ENCODE measurements at regions not wholly inside any gene's neighbourhood (a gene's known extent, or its start where the extent isn't known, plus 50 kb on each side); places are given as distances from the start of the nearest gene placed in this dataset.

- 38% methylated on average over 7 of the region's 7 CpGs for whole genome bisulfite sequencing (ENCODE audit: insufficient coverage, insufficient replicate concordance, low lambda C conversion rate, missing lambda C conversion rate)
- Histone ChIP-seq H3K79me2 (ENCODE audit: control insufficient read depth, insufficient read depth, low read length) (no peaks in the 10 kb centered on the region), H3K27ac (ENCODE audit: control insufficient read depth, insufficient read depth) (no peak overlapping the region), H3K27me3 (replicated peaks in 1 of 2; ENCODE audit: control insufficient read depth in 2 of 2, insufficient read depth in 2 of 2, low read length in 1 of 2) (no peaks in the 10 kb centered on the region), H3K36me3 (ENCODE audit: control insufficient read depth in 2 of 2, insufficient read depth in 2 of 2, low read length in 1 of 2) (no peaks in the 10 kb centered on the region), H3K9me3 (replicated peaks; ENCODE audit: control insufficient read depth, insufficient read depth, low read length) (no peaks in the 10 kb centered on the region), H3K9ac (ENCODE audit: control insufficient read depth, insufficient read depth, low read length) (no peak overlapping the region), H4K20me1 (ENCODE audit: control insufficient read depth, insufficient read depth) (no peaks in the 10 kb centered on the region), H3K4me3 (no peak overlapping the region), H3K4me2 (ENCODE audit: control insufficient read depth, insufficient read depth) (no peak overlapping the region), H2AFZ (ENCODE audit: control insufficient read depth, low read depth, low read length) (no peak overlapping the region), H3K4me1 (ENCODE audit: control insufficient read depth, insufficient read depth, low read length) (no peaks in the 10 kb centered on the region)
- BruUV-seq (replicated peaks), result no TSS peak
- CTCF ChIA-PET, result no interaction called here
- SMC1A ChIA-PET (ENCODE audit: uncharacterized antibody, unreplicated experiment), result no interaction called here
- ATAC-seq (no peak), FAIRE-seq (no peak), DNase-seq (ENCODE audit: low read depth, low spot score) (no peak)
- in situ Hi-C loops (cut with MboI), result no loop called here
- RAD21 ChIA-PET (ENCODE audit: unreplicated experiment), result no interaction called here
- POLR2A ChIA-PET, result no interaction called here
- no peak for TF ChIP-seq RB1 (IDR thresholded peaks at IDR 0.05; ENCODE audit: borderline replicate concordance)
- TF ChIP-seq BCL11A (IDR thresholded peaks at IDR 0.05; ENCODE audit: low read depth, low read length), result no peak
- intact Hi-C loops (cut with micrococcal nuclease; ENCODE audit: unreplicated experiment), result no loop called here
These were observed 68.3 kb downstream of the PJA1 start for GRCh38 chrX:69096963-69097362.

- Histone ChIP-seq H3K36me3 (ENCODE audit: control insufficient read depth in 2 of 2, insufficient read depth in 2 of 2, low read length in 1 of 2) (no peaks in the 10 kb centered on the region), H2AFZ (ENCODE audit: control insufficient read depth, low read depth, low read length) (no peak overlapping the region), H3K4me1 (ENCODE audit: control insufficient read depth, insufficient read depth, low read length) (no peaks in the 10 kb centered on the region), H3K4me3 (no peak overlapping the region), H3K4me2 (ENCODE audit: control insufficient read depth, insufficient read depth) (no peak overlapping the region), H3K9ac (ENCODE audit: control insufficient read depth, insufficient read depth, low read length) (no peak overlapping the region), H3K27ac (ENCODE audit: control insufficient read depth, insufficient read depth) (no peak overlapping the region), H3K27me3 (replicated peaks in 1 of 2; ENCODE audit: control insufficient read depth in 2 of 2, insufficient read depth in 2 of 2, low read length in 1 of 2) (no peaks in the 10 kb centered on the region), H3K79me2 (ENCODE audit: control insufficient read depth, insufficient read depth, low read length) (no peaks in the 10 kb centered on the region), H3K9me3 (replicated peaks; ENCODE audit: control insufficient read depth, insufficient read depth, low read length) (no peaks in the 10 kb centered on the region), H4K20me1 (ENCODE audit: control insufficient read depth, insufficient read depth) (no peaks in the 10 kb centered on the region)
- FAIRE-seq (no peak), ATAC-seq (no peak), DNase-seq (ENCODE audit: low read depth, low spot score) (no peak)
- ChIA-PET SMC1A (ENCODE audit: uncharacterized antibody, unreplicated experiment) (interaction anchor here (0.7 kb wide), 1 partner anchor 126 kb away, joined by 3 read pairs; no protein-coding TSS in a partner anchor), CTCF (interaction anchor here (0.7 to 1.9 kb wide), 3 partner anchors 10 to 296 kb away, joined by 3 to 4 read pairs (median 4); no protein-coding TSS in a partner anchor), POLR2A (interaction anchor here (0.5 kb wide), 1 partner anchor 125 kb away, joined by 5 read pairs; no protein-coding TSS in a partner anchor), RAD21 (ENCODE audit: unreplicated experiment) (no interaction called here)
- intact Hi-C loops (cut with micrococcal nuclease; ENCODE audit: unreplicated experiment) (loop anchor here (1.0 kb wide), 3 partner anchors 127 to 292 kb away; no protein-coding TSS in a partner anchor), in situ Hi-C loops (cut with MboI) (no loop called here)
- 0% methylated on average over 3 of the region's 3 CpGs for WGBS (ENCODE audit: insufficient coverage, insufficient replicate concordance, low lambda C conversion rate, missing lambda C conversion rate)
- BruUV-seq (replicated peaks), result no TSS peak
- TF ChIP-seq SMC3 (IDR thresholded peaks at IDR 0.05; ENCODE audit: borderline replicate concordance, low read length) (no peak), SPI1 (IDR thresholded peaks at IDR 0.05; ENCODE audit: borderline replicate concordance, insufficient read depth, low read depth, low read length) (no peak), ZBED1 (IDR thresholded peaks at IDR 0.05; ENCODE audit: borderline replicate concordance) (no peak), POU2F2 (IDR thresholded peaks at IDR 0.05; ENCODE audit: borderline replicate concordance, low read depth, low read length) (no peak), TAF1 (IDR thresholded peaks at IDR 0.05; ENCODE audit: borderline replicate concordance, low read depth, low read length) (no peak), NR2F1 (conservative IDR thresholded peaks at IDR 0.05) (no peak), CREM (IDR thresholded peaks at IDR 0.05; ENCODE audit: low read depth) (no peak), SMAD1 (IDR thresholded peaks at IDR 0.05; ENCODE audit: low read depth, partially characterized antibody) (no peak), BCL11A (IDR thresholded peaks at IDR 0.05; ENCODE audit: low read depth, low read length) (no peak), KDM1A (IDR thresholded peaks at IDR 0.05; ENCODE audit: borderline replicate concordance) (no peak), TCF12 (IDR thresholded peaks at IDR 0.05; ENCODE audit: low read depth, low read length) (no peak), ELK1 (IDR thresholded peaks at IDR 0.05; ENCODE audit: low read depth, low read length) (no peak), EED (IDR thresholded peaks at IDR 0.05; ENCODE audit: low read depth) (no peak)
These were observed 70.1 kb downstream of the PJA1 start for GRCh38 chrX:69094977-69095669.

Data from GM12878 (cell line).